ENCODE measurements at regions not wholly inside any gene's neighbourhood (a gene's known extent, or its start where the extent isn't known, plus 50 kb on each side); places are given as distances from the start of the nearest gene placed in this dataset.
"Not testable (repeated sequence)": the region's sequence is repeated elsewhere in the genome, so short reads cannot be mapped to it uniquely, and the experiment has no call there.

GRCh38 chr16:7278636-7279035 is 54.0 kb upstream of the RBFOX1 start:
- DNase-seq (ENCODE audit: low read depth in 2 of 2): no peak

- no peak for DNase-seq (ENCODE audit: low read depth in 2 of 2)
Observed at GRCh38 chr16:7272567-7273158, 60.0 kb upstream of the RBFOX1 start.

GRCh38 chr16:7271486-7271885 is 61.2 kb upstream of the RBFOX1 start:
- no peak for DNase-seq (ENCODE audit: low read depth in 2 of 2)

- no peak for DNase-seq (ENCODE audit: low read depth in 2 of 2)
Observed at GRCh38 chr16:7270823-7271222, 61.8 kb upstream of the RBFOX1 start.

- no peak for DNase-seq (ENCODE audit: low read depth in 2 of 2)
Observed at GRCh38 chr16:7270006-7270405, 62.6 kb upstream of the RBFOX1 start.

- no peak for DNase-seq (ENCODE audit: low read depth in 2 of 2)
Observed at GRCh38 chr16:7268182-7268581, 64.5 kb upstream of the RBFOX1 start.

GRCh38 chr16:7257016-7257415 is 75.6 kb upstream of the RBFOX1 start:
- no peak for DNase-seq (ENCODE audit: low read depth in 2 of 2)

- no peak for DNase-seq (ENCODE audit: low read depth in 2 of 2)
Observed at GRCh38 chr16:7246578-7246977, 86.1 kb upstream of the RBFOX1 start.

GRCh38 chr16:7239547-7239946 is 93.1 kb upstream of the RBFOX1 start:
- no peak for DNase-seq (ENCODE audit: low read depth in 2 of 2)

- DNase-seq (ENCODE audit: low read depth in 2 of 2): no peak
Observed at GRCh38 chr16:7236824-7237410, 95.7 kb upstream of the RBFOX1 start.

GRCh38 chr16:7233975-7234374 is 98.7 kb upstream of the RBFOX1 start:
- DNase-seq (ENCODE audit: low read depth in 2 of 2): no peak

GRCh38 chr16:7231762-7232161 is 100.9 kb upstream of the RBFOX1 start:
- no peak for DNase-seq (ENCODE audit: low read depth in 2 of 2)

- not testable (repeated sequence) for DNase-seq (ENCODE audit: low read depth in 2 of 2)
Observed at GRCh38 chr16:7229433-7230218, 103.0 kb upstream of the RBFOX1 start.

GRCh38 chr16:7227229-7227721 is 105.4 kb upstream of the RBFOX1 start:
- DNase-seq (ENCODE audit: low read depth in 2 of 2): no peak

GRCh38 chr16:7221157-7221556 is 111.5 kb upstream of the RBFOX1 start:
- DNase-seq (ENCODE audit: low read depth in 2 of 2): no peak

GRCh38 chr16:7218936-7219335 is 113.7 kb upstream of the RBFOX1 start:
- no peak for DNase-seq (ENCODE audit: low read depth in 2 of 2)

- no peak for DNase-seq (ENCODE audit: low read depth in 2 of 2)
Observed at GRCh38 chr16:7217797-7218196, 114.8 kb upstream of the RBFOX1 start.

- no peak for DNase-seq (ENCODE audit: low read depth in 2 of 2)
Observed at GRCh38 chr16:7216719-7217118, 115.9 kb upstream of the RBFOX1 start.

- no peak for DNase-seq (ENCODE audit: low read depth in 2 of 2)
Observed at GRCh38 chr16:7211781-7212180, 120.9 kb upstream of the RBFOX1 start.

GRCh38 chr16:7209598-7209997 is 123.0 kb upstream of the RBFOX1 start:
- no peak for DNase-seq (ENCODE audit: low read depth in 2 of 2)

- DNase-seq (ENCODE audit: low read depth in 2 of 2): no peak
Observed at GRCh38 chr16:7206469-7206868, 126.2 kb upstream of the RBFOX1 start.

GRCh38 chr16:7200320-7200719 is 132.3 kb upstream of the RBFOX1 start:
- DNase-seq (ENCODE audit: low read depth in 2 of 2): no peak

GRCh38 chr16:7185689-7186088 is 147.0 kb upstream of the RBFOX1 start:
- DNase-seq (ENCODE audit: low read depth in 2 of 2): no peak

Measured in stimulated activated CD8-positive, alpha-beta memory T cell treated with anti-CD3 and anti-CD28 coated beads, Interleukin-15, amount 100 ng/mL, for 4 hours (primary cell).